HCT116 (cell line): ENCODE measurements at regions not wholly inside any gene's neighbourhood (a gene's known extent, or its start where the extent isn't known, plus 50 kb on each side); places are given as distances from the start of the nearest gene placed in this dataset.

Source experiments
- ATAC-seq: fragments of 200-7000 bp; cut with Tn5 transposase; 2 replicates; pipeline ENCODE4 v1.9.1; 2020; ENCODE audit warnings: mild to moderate bottlenecking, moderate library complexity
- BruUV-seq: library from RNA; stranded (reverse); fragments of 400-500 nt; replicated peaks from 2 replicates; lab custom pipeline; 2021; lab: Mats Ljungman, UMichigan
- CTCF ChIA-PET: fragments of 300-600 bp; sonication (Branson Sonifier 250); formaldehyde crosslinking; loops from one replicate; lab custom pipeline; 2021; ENCODE audit warnings: antibody characterized with exemption; lab: Charles Lee
- POLR2A ChIA-PET: fragments of 300-600, 350-600 bp; sonication (Branson Sonifier 250); formaldehyde crosslinking; loops from one replicate; lab custom pipeline; 2021; ENCODE audit warnings: antibody characterized with exemption; lab: Charles Lee
- RAD21 ChIA-PET, 2 experiments: fragments of 300-600 bp; sonication (Branson Sonifier 250); formaldehyde crosslinking; loops; one replicate each; lab custom pipeline; 2023; ENCODE audit warnings: low total read pairs in 2 of 2; ENCODE audit not compliant: uncharacterized antibody in 2 of 2, unreplicated experiment in 2 of 2, low non-redundant PET in 1 of 2; lab: Charles Lee
- DNase-seq: peaks from one replicate; pipeline ENCODE4 v3.0.0-alpha.2; 2010; ENCODE audit warnings: low read depth, low spot score
- H2AFZ ChIP-seq: fragments of 200-600 bp; shearing (Covaris generic), sonication (generic); 2 replicates; pipeline ENCODE4 v1.6.1; 2017; ENCODE audit warnings: low read depth, mixed run types, mixed read lengths, antibody characterized with exemption, low read length; ENCODE audit not compliant: poor library complexity, severe bottlenecking
- H3K27ac ChIP-seq: 2 replicates; pipeline ENCODE4 v1.5.1; 2012; ENCODE audit warnings: low read depth, low read length
- H3K27me3 ChIP-seq: fragments of 200-600 bp; sonication (generic); 2 replicates; pipeline ENCODE4 v1.6.1; 2016; ENCODE audit warnings: mixed run types, low read length, mixed read lengths; ENCODE audit not compliant: insufficient read depth
- H3K36me3 ChIP-seq, 2 experiments: fragments of 200-500 bp in 1 of 2; fragments of 200-600 bp in 1 of 2; sonication (Bioruptor generic) in 1 of 2; sonication (generic) in 1 of 2; 2 replicates each; pipeline versions ENCODE4 v1.5.1 to v1.6.1; 2014 to 2016; ENCODE audit warnings: low read length in 2 of 2, inconsistent platforms in 1 of 2, mixed read lengths in 1 of 2, mixed run types in 1 of 2; ENCODE audit not compliant: insufficient read depth in 2 of 2, control insufficient read depth in 1 of 2
- H3K4me1 ChIP-seq, 2 experiments: fragments of 200-600 bp in 1 of 2; sonication (generic) in 1 of 2; 2 replicates each; pipeline versions ENCODE4 v1.5.1 to v1.6.1; 2012 to 2017; ENCODE audit warnings: low read length in 2 of 2, inconsistent platforms in 1 of 2, mild to moderate bottlenecking in 1 of 2, mixed read lengths in 1 of 2, mixed run types in 1 of 2, moderate library complexity in 1 of 2; ENCODE audit not compliant: insufficient read depth in 2 of 2, control insufficient read depth in 1 of 2
- H3K4me2 ChIP-seq: fragments of 200-600 bp; sonication (generic); 2 replicates; pipeline ENCODE4 v1.6.1; 2017; ENCODE audit warnings: mixed run types, low read length, mixed read lengths
- H3K4me3 ChIP-seq, 2 experiments: fragments of 200-600 bp in 1 of 2; sonication (generic) in 1 of 2; replicated peaks in 1 of 2; 2 replicates each; pipeline ENCODE4 v1.5.1; 2011 to 2016; ENCODE audit warnings: low read length in 2 of 2, control low read depth in 1 of 2, low read depth in 1 of 2, mild to moderate bottlenecking in 1 of 2, mixed read lengths in 1 of 2, mixed run types in 1 of 2
- H3K79me2 ChIP-seq: fragments of 200-600 bp; sonication (generic); 2 replicates; pipeline ENCODE4 v1.6.1; 2017; ENCODE audit warnings: mild to moderate bottlenecking, mixed run types, low read length, moderate library complexity, mixed read lengths; ENCODE audit not compliant: insufficient read depth
- H3K9ac ChIP-seq: fragments of 200-600 bp; sonication (generic); 2 replicates; pipeline ENCODE4 v1.6.1; 2016; ENCODE audit warnings: low read length, mixed read lengths
- H3K9me2 ChIP-seq: fragments of 200-600 bp; sonication (generic), shearing (Covaris generic); 2 replicates; pipeline ENCODE4 v1.6.1; 2017; ENCODE audit warnings: mixed run types, mild to moderate bottlenecking, moderate library complexity; ENCODE audit not compliant: insufficient read depth
- H3K9me3 ChIP-seq, 2 experiments: fragments of 200-500 bp in 1 of 2; fragments of 200-600 bp in 1 of 2; sonication (Bioruptor generic) in 1 of 2; sonication (generic) in 1 of 2; 2 replicates each; pipeline ENCODE4 v1.6.1; 2014 to 2017; ENCODE audit warnings: low read length in 2 of 2, mixed read lengths in 2 of 2, inconsistent platforms in 1 of 2, low read depth in 1 of 2, mild to moderate bottlenecking in 1 of 2, mixed run types in 1 of 2, moderate library complexity in 1 of 2; ENCODE audit not compliant: control insufficient read depth in 1 of 2, insufficient read depth in 1 of 2
- H4K20me1 ChIP-seq: fragments of 200-600 bp; sonication (generic), shearing (Covaris generic); 2 replicates; pipeline ENCODE4 v1.6.1; 2017; ENCODE audit warnings: mixed run types, mild to moderate bottlenecking, moderate library complexity; ENCODE audit not compliant: insufficient read depth
- CBX3 ChIP-seq: IDR thresholded peaks from 2 replicates; pipeline ENCODE4 v1.6.1; 2012; ENCODE audit warnings: low read depth
- CEBPB ChIP-seq: IDR thresholded peaks from 2 replicates; pipeline ENCODE4 v1.6.1; 2012; ENCODE audit warnings: low read depth
- JUND ChIP-seq: IDR thresholded peaks from 2 replicates; pipeline ENCODE4 v1.6.1; 2012
- POLR2A ChIP-seq: IDR thresholded peaks from 2 replicates; pipeline ENCODE4 v1.7.0; 2011; ENCODE audit warnings: borderline replicate concordance; ENCODE audit not compliant: insufficient read depth, insufficient read length; ENCODE audit errors: extremely low read depth
- POLR2AphosphoS5 ChIP-seq: IDR thresholded peaks from 2 replicates; pipeline ENCODE4 v1.6.1; 2011; ENCODE audit warnings: mild to moderate bottlenecking, low read depth, low read length, moderate library complexity
- RAD21 ChIP-seq: IDR thresholded peaks from 2 replicates; pipeline ENCODE4 v1.6.1; 2012; ENCODE audit warnings: low read depth, mild to moderate bottlenecking
- REST ChIP-seq: IDR thresholded peaks from 2 replicates; pipeline ENCODE4 v1.6.1; 2012; ENCODE audit warnings: low read depth
- SIN3A ChIP-seq: IDR thresholded peaks from 2 replicates; pipeline ENCODE4 v1.6.1; 2012; ENCODE audit warnings: low read depth
- SRF ChIP-seq: IDR thresholded peaks from 2 replicates; pipeline ENCODE4 v1.6.1; 2012; ENCODE audit warnings: low read depth
- TCF7L2 ChIP-seq: IDR thresholded peaks from 2 replicates; pipeline ENCODE4 v1.7.0; 2011; ENCODE audit warnings: borderline replicate concordance, inconsistent platforms; ENCODE audit not compliant: insufficient read depth, insufficient read length; ENCODE audit errors: extremely low read depth
- YY1 ChIP-seq: IDR thresholded peaks from 2 replicates; pipeline ENCODE4 v1.6.1; 2011; ENCODE audit warnings: low read length, low read depth, moderate library complexity, mild to moderate bottlenecking; ENCODE audit not compliant: insufficient replicate concordance; ENCODE audit errors: extremely low read depth
- ZFX ChIP-seq: fragments of 450-650 bp; IDR thresholded peaks from 2 replicates; pipeline ENCODE4 v1.6.1; 2017
- ZNF274 ChIP-seq: fragments of 200-500 bp; sonication (Bioruptor generic); IDR thresholded peaks from 2 replicates; pipeline ENCODE4 v1.6.1; 2014; ENCODE audit warnings: mild to moderate bottlenecking, low read depth, low read length, inconsistent platforms
- intact Hi-C: fragments of 100-400 bp; cut with micrococcal nuclease; formaldehyde crosslinking; loops from 2 replicates; pipeline ENCODE4 v1.10.0; 2022
- TF ChIP-seq, protein P1 (sequence below): IDR thresholded peaks from 2 replicates; pipeline ENCODE4 v1.6.1; 2011; ENCODE audit warnings: mild to moderate bottlenecking, low read length, moderate library complexity; ENCODE audit not compliant: insufficient replicate concordance; ENCODE audit errors: extremely low read depth
- TF ChIP-seq, protein P2 (sequence below): IDR thresholded peaks from 2 replicates; pipeline ENCODE4 v1.6.1; 2012

GRCh38 chr11:97854357-97854756, 1166.4 kb upstream of the CNTN5 start:
- BruUV-seq, result no TSS peak
- H3K9me3 ChIP-seq, result peaks cover 0 to 21% of the 10 kb centered on the region in 2 experiments; a peak in 2 of 4 replicates
- H4K20me1 ChIP-seq, result no peaks in the 10 kb centered on the region
- no peak overlapping the region for H3K4me3 ChIP-seq
- no peaks in the 10 kb centered on the region for H3K27me3 ChIP-seq
- ATAC-seq, result no peak
- no peak overlapping the region for H3K4me2 ChIP-seq
- no peak overlapping the region for H2AFZ ChIP-seq
- DNase-seq, result no peak
- CTCF ChIA-PET, result no interaction called here
- POLR2A ChIA-PET, result no interaction called here
- H3K79me2 ChIP-seq, result no peaks in the 10 kb centered on the region
- RAD21 ChIA-PET, result no interaction called here
- H3K36me3 ChIP-seq, result no peaks in the 10 kb centered on the region
- TF ChIP-seq YY1 (no peak), TCF7L2 (no peak), RAD21 (no peak), CEBPB (no peak), SRF (no peak), JUND (no peak), POLR2A (no peak), POLR2AphosphoS5 (no peak), ZNF274 (no peak), CBX3 (no peak), ZFX (no peak), REST (no peak), SIN3A (no peak)
- TF ChIP-seq, protein P1, sequence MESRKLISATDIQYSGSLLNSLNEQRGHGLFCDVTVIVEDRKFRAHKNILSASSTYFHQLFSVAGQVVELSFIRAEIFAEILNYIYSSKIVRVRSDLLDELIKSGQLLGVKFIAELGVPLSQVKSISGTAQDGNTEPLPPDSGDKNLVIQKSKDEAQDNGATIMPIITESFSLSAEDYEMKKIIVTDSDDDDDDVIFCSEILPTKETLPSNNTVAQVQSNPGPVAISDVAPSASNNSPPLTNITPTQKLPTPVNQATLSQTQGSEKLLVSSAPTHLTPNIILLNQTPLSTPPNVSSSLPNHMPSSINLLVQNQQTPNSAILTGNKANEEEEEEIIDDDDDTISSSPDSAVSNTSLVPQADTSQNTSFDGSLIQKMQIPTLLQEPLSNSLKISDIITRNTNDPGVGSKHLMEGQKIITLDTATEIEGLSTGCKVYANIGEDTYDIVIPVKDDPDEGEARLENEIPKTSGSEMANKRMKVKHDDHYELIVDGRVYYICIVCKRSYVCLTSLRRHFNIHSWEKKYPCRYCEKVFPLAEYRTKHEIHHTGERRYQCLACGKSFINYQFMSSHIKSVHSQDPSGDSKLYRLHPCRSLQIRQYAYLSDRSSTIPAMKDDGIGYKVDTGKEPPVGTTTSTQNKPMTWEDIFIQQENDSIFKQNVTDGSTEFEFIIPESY, result no peak
- TF ChIP-seq, protein P2, sequence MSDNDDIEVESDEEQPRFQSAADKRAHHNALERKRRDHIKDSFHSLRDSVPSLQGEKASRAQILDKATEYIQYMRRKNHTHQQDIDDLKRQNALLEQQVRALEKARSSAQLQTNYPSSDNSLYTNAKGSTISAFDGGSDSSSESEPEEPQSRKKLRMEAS, result no peak
- TF ChIP-seq, all 23 proteins: peak for 0
- no peaks in the 10 kb centered on the region for H3K9me2 ChIP-seq
- no peak overlapping the region for H3K27ac ChIP-seq
- no peaks in the 10 kb centered on the region for H3K4me1 ChIP-seq
- H3K9ac ChIP-seq, result no peak overlapping the region
- intact Hi-C loops, result no loop called here
